Pons (tissue), 1 donor: ENCODE measurements at regions not wholly inside any gene's neighbourhood (a gene's known extent, or its start where the extent isn't known, plus 50 kb on each side); places are given as distances from the start of the nearest gene placed in this dataset.
A peak's percentile ranks its signal among the peaks of the same experiment; 100 is the strongest.
"Not testable (repeated sequence)": the region's sequence is repeated elsewhere in the genome, so short reads cannot be mapped to it uniquely, and the experiment has no call there.

ENCODE experiments used
- DNase-seq: peaks from one replicate; pipeline ENCODE4 v3.0.0-alpha.2; 2016; ENCODE audit warnings: low spot score

DNA sequence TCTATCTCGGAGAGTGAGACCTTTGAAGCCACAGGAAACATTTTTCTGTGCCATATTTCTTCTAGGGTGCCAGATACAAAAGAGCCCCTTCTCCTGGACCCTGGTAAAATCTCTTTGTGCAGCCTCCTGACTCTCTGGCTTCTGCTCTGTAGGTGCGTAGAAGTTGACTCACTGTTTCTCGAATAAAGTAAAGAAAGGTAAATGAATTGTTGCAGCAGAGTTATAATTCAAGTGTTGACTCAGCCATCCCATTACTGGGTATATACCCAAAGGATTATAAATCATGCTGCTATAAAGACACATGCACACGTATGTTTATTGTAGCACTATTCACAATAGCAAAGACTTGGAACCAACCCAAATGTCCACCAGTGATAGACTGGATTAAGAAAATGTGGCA, 371.0 kb downstream of the OSTF1 start:
- not testable (repeated sequence) for DNase-seq

DNA sequence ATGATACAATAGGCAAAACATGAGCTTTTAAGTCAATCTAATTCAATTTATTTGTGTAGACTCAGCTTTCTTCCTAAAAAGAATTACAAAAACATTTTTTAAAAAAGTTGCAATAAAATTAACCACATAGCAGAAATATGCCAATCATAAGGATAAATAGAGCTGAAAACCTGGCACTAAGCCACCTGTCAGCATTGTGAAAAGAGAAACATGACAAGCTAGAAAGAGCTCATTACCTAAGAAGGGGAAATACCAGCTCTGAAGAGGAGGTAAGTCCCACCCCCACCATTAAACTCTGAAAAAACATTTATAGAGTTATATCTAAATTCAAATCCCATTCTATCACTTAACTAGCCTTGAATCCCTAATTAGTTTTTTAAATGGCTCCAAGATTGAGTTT, 372.9 kb downstream of the OSTF1 start:
- no peak for DNase-seq

DNA sequence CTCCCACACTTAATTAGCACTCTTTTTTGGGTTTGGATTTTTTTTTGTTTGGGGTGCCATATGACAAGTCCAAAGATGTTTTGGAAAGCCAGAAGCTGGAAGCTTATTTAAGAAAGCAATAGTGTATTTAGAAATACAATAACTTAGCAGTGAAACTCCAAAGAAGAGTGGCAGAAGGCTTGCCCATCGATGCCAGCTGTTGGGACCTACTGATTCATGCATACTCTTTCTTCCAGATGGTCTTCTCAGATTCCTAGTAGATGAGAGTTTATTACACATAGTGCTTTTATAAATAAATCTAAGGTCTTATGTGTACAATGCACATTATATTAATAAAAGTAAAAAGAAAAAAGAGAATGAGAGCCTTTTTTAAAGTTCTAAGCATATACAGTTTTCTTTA, 374.6 kb downstream of the OSTF1 start:
- no peak for DNase-seq

DNA sequence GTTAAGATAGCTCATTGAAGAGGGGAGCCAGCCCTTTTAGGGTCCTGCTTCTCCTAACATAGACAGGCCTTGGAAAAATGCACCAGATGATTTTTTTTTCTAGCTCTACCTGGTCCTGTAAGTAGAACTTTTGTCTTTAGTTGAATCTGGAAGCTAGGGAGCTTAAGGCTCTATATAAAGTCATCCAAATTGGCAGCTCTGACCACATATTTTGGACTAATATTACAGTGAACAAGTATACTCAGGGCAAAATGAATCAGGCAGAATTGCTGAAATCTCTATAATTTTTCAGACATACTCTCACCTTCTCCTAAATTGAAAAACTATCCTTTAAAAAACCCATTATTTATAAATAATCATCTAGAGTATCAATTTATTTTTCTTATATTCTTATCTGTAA, 375.6 kb downstream of the OSTF1 start:
- no peak for DNase-seq

DNA sequence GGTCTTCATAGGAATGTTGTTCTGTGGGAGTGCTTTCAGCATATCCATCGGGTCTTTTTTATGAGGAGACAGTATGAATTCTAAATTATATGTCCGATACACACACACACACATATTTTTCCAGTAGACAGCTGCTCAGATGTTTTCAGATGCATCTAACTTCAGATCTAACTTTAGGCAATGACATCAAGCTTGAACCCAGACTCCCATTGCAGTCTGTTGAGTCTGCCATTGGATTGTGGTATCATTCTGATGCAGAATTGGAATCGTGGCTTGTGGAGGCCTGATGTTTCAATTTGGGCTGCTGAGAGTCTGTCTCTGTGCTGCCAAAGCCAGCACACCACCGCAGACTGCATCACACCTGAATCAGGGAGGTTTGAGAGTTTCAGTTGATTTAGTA, 376.4 kb downstream of the OSTF1 start:
- no peak for DNase-seq

DNA sequence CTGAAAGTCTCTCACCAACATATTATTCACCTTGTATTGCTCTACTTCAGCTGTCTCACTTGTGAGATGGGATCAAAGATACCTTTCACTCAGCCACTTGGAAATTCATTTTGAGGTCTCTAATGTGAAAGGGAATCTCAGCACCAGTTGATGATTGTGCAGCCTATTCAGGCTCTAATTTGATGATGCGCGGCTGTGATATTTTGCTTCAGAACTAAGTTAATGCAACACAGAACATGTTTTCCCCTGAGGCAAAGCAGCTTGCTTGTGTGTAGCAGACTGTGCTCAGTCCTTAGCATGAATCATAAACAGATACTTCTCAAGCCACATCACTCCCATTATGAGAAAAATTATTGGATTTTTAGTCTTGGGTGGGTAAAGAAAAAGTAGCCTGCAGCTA, 378.8 kb downstream of the OSTF1 start:
- no peak for DNase-seq

DNA sequence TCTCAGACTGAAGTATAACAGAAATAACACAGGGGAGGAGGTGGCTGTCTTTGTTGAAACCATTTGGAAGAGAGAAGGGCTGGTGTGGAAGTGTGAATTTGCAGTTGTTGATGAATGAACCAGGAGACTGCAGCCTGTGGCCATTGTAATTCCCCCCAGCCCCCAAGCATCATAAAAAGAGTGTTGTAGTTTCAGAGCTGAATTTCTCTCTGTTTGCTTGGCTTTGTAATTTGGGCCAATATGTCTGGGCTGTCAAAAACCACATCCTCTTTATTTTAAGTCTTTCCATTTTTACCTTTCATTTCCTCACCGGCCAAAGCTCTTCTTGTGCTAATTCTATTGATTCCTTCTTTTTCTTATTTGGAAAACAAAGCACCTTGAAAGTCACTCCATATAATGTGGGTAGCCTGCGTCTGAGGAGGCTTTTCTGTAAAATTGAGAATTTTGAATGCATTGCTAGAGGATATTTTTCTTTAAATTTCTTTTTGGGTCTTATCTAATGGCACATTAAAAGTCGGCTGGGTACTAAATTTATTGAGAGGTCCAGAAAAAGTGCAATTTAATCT, 383.3 kb downstream of the OSTF1 start:
- no peak for DNase-seq

DNA sequence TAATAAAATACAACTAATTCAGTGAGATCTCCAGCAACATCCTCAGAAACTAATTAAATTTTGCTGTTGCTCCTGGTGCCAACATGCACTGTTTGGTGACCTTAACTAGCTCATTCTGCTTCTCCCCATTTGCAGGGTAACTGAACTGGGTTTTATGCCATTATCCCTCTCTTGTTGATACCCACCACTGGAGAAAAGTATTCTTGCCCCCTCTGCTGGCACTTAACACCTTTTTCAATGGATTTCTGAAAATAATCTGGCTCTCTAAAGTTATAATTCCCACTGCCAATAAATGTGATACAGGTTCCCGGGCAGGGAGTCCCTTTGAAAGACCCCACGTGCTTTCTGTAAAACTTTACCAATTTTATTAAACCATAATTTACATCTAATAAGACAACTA, 394.3 kb downstream of the OSTF1 start:
- DNase-seq = no peak

DNA sequence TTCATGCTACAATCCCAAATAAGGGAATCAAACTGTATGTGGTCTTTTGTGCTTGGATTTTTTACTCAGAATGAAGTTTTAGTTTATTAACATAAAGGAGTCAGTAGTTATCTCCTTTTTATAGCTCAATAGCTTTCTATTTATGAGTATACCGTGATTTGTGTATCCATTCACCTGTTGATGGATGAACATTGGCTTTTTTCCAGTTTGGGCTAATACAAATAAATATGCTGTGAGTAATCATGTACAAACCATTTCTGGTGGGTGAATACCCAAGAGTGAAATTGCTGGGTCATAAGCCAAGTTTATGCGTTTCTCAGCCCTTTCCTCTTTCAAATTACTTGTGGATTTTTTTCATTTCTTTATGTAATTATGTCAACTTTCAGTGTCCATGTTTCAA, 395.3 kb downstream of the OSTF1 start:
- DNase-seq = no peak

DNA sequence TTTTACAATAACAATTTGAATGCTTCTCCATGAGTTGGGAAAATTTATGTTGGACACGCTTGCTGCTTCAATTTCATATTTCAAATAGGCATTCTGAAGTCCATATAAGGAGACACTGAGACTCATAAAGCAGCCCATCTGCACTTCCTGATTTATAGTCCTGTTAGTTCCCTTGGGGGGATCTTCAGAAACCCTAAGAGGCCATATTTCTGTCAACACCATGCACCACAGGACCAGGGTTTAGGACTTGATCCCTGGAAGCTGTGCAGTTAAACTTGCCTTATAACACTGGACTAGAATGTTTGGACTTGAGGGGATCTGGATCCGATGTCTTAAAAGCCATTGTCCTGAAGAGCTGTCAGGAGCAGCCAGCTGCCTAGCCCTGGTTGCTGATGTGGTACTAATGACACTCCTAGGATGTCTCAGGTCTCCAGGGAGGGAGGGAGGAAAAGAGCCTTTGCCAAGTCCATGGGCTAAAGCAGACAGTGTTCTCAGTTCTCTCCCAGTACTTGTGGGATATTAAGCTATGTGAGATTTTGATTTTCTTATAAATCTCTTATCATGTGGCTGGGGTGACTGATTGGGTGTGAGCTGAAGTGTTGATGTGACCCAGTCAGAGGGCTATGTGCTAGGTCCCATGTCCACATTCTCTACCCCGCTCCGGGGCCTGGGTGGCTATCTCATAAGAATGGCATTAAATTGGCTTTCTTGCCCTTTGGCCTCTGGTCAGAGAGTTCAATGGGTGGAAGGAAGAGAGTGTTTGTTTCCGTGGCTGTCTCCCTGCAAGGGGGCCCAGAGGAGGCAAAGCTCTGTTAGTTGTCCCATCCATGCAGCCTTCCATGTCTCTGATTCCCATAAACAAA, 399.8 kb downstream of the OSTF1 start:
- DNase-seq = no peak

DNA sequence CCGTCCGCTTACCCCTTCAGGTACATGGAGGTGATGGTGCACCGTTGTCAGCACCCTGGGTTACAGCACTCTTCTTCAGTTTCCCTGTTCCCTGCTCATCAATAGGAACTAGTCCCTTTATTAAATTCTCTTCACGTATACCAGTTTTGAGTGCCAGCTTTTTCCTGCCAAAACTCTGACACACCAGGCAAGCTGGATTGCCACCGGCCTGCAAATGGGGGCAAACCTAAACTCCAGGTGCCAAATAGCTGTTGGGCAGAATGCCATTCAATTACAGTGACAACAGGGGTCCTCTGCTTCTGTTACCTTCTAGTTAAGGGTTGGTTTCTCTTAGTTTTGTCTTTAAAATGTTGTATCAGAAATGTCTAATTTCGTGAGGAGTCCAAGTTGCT, 400.4 kb downstream of the OSTF1 start:
- peak; percentile 24 for DNase-seq

DNA sequence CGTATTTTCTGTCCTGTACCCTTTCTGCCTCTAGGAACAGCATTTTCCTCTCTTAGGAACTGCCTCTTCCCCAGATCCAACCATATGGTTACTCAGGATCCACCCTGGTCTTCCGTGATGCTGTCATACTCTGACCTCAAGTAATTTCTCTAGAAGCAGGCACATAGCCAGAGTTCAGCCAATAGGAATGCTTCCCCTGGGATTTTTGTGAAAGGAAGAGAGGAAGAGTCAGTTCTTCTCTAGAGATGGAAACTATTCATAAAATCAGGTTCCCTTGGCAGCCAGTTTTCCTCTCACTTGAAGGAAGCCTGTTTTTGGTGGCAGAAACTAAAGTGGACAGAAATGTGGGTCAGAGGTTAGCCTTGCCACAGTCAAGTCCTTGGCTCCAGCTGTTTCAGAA, 400.1 kb upstream of the PCSK5 start:
- no peak for DNase-seq

DNA sequence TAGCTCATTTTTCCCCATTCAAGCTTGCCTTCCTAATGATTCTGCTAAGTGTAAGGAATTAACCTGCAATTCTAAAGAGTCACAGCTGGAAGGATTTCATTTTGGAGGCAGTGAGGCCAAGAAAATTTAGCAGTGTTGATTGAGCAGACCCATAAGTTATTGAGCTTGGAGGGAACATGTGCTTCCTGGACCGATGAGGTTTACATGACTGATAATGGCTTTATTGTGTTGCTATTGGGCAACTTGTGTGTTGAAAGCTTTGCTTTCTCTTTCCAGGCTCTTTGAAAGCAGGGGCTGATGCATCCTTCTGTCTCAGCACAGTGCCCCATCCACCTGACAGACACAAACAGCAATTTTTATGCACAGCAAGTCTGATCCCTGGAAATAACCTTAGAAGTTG, 398.9 kb upstream of the PCSK5 start:
- no peak for DNase-seq

DNA sequence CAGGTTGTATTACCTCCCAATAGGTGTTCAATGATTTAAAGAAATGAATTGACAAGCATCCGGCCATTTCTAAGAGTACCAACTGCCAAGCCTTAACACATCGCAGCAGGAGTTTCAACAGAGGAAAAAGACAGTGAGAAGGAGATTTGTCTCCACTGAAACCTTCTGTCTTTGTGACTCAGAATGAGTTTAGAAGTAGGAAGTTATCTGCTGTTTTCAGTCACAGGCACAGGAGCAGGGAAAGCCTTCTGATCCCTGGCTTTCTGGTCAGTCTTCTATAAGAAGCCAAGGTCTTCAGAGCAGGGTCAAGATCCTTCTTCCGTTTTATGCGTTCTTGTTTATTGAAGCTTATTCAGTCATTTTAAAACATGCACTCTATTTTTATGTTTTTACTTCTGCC, 390.7 kb upstream of the PCSK5 start:
- DNase-seq = peak; percentile 60

DNA sequence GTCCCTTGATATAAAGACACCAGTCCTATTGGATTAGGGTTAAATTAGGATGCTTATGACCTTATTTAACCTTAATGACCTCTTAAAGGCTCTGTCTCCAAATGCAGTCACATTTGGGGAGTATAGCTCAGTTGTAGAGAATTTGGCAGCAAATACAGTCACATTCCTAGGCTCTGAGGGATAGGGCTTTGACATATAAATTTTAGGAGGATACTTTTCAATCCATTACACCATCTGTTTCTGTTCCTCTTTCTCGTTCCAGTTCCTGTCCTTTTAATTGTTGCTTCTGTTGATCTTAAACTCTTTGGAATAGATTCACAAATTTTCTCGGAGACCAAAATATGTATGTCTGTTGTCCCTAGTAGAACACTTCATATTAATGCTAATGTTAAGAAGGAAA, 390.0 kb upstream of the PCSK5 start:
- DNase-seq = peak; percentile 39

DNA sequence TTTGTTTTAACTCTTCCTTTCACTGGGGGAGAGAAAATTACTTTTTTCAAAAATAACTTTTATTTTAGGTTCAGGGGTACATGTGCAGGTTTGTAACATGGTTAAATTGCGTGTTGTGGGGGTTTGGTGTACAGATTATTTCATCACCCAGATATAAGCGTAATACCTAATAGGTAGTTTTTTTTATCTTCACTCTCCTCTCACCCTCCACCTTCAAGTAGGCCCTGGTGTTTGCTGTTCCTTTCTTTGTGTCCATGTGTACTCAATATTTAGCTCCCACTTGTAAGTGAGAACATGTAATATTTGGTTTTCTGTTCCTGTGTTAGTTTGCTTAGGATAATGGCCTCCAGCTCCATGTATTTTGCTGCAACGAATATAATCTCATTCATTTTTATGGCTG, 389.5 kb upstream of the PCSK5 start:
- not testable (repeated sequence) for DNase-seq

DNA sequence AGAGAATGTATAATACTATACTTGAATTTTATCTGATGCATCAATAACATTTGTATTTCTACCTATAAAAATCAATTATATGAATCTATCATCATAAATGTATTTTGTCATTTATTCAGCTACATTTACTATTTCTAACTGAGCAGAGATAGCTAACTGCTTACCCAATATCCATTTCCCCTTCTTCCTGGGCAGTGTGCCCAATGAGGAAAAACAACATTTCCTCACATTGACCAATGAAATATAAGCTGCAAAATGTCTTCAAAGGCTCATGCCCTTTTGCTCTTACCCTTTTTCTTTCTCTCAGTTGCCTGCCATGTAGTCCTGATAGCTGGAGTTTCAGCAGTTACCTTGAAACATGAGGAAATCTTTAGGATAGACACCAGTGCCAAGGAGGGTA, 385.8 kb upstream of the PCSK5 start:
- DNase-seq = peak; percentile 44

DNA sequence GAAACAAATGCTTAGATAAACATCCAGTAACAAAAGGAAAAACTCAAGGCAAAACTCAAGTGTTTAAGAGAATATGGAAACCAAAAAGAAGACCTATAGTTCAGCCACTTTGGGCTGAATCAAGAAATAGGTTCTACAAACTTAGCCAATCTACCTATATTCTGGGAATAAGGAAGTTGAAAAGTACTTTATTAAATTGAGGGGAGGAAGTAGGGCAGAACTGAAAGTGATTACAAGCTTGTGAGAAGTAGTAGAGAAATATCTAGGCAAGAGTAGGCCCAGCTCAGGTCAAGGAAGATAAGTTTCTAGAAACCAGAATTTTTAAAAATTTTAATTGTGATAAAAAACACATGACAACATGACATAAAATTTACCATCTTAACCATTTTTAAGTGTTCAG, 384.8 kb upstream of the PCSK5 start:
- DNase-seq = peak; percentile 50

DNA sequence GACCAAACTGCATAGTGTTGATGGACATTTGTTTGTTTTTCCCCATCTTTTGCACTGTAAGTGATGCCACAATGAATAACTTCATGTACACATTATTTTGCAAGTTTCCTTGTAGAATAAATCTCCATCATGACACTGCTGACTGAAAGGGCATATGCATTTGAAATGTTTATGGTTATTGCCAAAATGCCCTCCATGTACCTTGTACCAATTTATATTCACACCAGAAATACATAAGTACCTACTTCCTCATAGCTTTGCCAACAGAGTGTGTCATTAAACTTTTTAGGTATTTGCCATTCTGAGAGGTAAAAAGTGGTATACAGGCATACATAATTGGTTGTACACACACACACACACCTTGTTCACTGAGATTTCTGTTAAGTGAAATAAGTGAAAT, 361.0 kb upstream of the PCSK5 start:
- no peak for DNase-seq

DNA sequence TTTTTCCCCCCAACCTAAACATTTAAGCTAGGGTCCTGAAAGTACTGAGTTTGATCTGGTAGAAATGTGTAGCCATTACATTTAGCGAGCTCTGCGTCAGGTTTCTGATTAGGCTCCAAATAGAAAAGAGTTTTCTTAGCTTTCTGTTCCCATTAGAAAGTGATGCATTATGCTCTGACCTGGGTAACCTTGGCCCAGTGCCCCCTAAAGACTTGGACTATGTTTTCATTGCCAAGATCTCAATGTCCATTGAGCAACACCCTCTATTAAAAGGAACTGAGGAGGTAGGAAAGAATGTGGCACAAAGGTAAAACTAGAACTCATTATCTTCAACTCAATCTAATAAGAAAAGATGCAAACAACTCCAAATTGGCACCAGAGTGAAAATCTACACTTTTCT, 358.9 kb upstream of the PCSK5 start:
- no peak for DNase-seq

DNA sequence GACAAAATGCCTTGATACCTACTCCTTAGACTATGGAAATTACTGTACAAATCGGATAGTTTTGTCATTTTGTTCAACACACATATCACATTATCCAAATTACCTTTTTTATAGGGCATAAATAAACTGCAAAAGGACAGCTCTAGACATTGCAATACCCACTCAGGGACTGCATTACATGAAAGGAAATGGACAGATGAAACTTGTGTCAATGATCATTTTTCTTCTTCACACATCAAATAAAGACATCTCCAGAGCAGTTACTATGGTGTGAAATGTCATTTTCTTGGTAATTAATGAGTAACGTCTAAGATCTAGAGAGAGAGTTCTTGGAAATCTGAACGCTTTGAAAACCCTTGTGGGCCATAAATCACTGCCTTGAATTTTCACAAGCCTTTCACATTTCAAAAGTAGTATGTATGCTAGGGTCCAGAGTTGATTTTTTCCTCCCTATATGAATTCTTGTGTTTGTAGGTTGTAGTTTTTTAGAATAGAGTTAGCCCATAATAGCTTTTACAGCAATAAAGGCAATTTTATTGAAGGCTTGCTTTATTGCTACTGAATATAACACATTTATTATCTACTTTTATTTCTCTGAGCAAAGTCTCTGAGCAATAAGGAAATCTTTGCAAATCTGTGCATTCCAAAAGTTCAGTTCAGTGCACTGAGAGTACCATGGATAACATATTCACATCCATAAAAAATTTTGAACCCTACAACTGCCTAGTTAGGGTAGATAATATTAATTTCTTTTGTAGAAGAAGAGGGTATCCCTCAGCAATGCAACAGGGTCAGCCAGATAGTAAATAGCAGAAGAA, 358.0 kb upstream of the PCSK5 start:
- no peak for DNase-seq

DNA sequence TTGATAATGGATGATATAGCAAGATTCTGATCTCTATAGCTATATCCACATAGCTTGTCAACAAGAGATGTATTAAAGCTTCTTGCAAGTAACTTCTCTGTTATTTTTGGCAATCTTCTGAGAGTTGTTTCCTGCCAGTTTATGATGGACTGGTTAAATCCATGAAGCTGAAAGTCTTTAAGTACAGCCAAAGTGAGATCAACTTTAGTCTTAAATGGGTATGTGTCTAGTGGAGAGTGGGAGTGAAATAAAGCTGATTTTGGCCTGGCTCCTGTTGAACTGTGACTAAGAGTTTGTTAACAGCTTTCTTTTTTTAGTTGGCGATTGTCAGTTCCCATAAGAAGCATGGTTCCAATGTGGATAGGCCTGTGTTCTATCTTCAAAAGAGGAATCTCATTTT, 350.9 kb upstream of the PCSK5 start:
- no peak for DNase-seq

DNA sequence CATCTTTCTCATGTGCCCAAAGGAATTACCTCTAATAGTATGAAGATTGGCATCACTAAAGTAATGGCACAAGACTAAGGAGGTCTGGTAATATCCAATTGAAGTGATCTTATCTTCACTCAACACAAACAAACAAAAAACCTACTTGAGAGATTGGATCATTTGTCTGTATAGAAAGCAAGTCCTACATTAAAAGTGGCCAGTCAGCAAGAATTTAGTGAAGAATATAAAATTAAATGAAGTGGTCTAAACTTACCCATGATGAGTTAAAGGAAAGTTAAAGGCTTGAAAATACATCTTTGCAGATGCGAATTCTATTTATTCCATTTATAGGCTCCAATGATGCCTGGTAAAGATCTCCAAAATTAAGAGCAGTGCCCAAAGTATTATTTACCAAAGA, 350.3 kb upstream of the PCSK5 start:
- no peak for DNase-seq
